A549 (cell line): ENCODE measurements at regions not wholly inside any gene's neighbourhood (a gene's known extent, or its start where the extent isn't known, plus 50 kb on each side); places are given as distances from the start of the nearest gene placed in this dataset.

Experiments
- CEBPB ChIP-seq, 2 experiments: fragments of >200 bp in 1 of 2; sonication (Bioruptor Twin) in 1 of 2; formaldehyde crosslinking in 1 of 2; IDR thresholded peaks; 2 replicates each; pipeline ENCODE4 v1.6.1; 2012 to 2016
- EHF ChIP-seq: fragments of 250-450 bp; sonication (Bioruptor Pico); IDR thresholded peaks from 2 replicates; pipeline ENCODE4 v1.5.0; 2020; ENCODE audit warnings: mild to moderate bottlenecking
- EP300 ChIP-seq, 2 experiments: fragments of >200 bp; sonication (Bioruptor Twin); formaldehyde crosslinking; IDR thresholded peaks; 2 replicates in 1 of 2; 3 replicates in 1 of 2; pipeline ENCODE4 v1.6.1; 2016 to 2017
- FOSL2 ChIP-seq, 2 experiments: fragments of 450-650 bp in 1 of 2; fragments of >200 bp in 1 of 2; sonication (Bioruptor Twin) in 1 of 2; formaldehyde crosslinking; IDR thresholded peaks; 2 replicates each; pipeline versions ENCODE4 v1.5.0 to v1.6.1; 2016 to 2020; ENCODE audit warnings: mild to moderate bottlenecking in 1 of 2, moderate library complexity in 1 of 2
- KDM5A ChIP-seq: fragments of 200-600 bp; sonication (generic); IDR thresholded peaks from 2 replicates; pipeline ENCODE4 v1.6.1; 2016; ENCODE audit warnings: antibody characterized with exemption, mild to moderate bottlenecking
- PHF8 ChIP-seq: fragments of 200-600 bp; sonication (generic); IDR thresholded peaks from 2 replicates; pipeline ENCODE4 v1.6.1; 2016; ENCODE audit warnings: low read depth, mild to moderate bottlenecking, antibody characterized with exemption, moderate library complexity, borderline replicate concordance
- POLR2A ChIP-seq: IDR thresholded peaks from 2 replicates; pipeline ENCODE4 v1.6.1; 2012; ENCODE audit warnings: mild to moderate bottlenecking, low read length
- RFX5 ChIP-seq: fragments of 450-650 bp; IDR thresholded peaks from 2 replicates; pipeline ENCODE4 v1.7.1; 2014; ENCODE audit warnings: antibody characterized with exemption, mild to moderate bottlenecking, moderate library complexity
- TF ChIP-seq, protein P1 (sequence below): fragments of >200 bp; sonication (Bioruptor Twin); formaldehyde crosslinking; IDR thresholded peaks from 3 replicates; pipeline ENCODE4 v1.5.1; 2016
- TF ChIP-seq, protein P2 (sequence below): IDR thresholded peaks from 2 replicates; pipeline ENCODE4 v1.6.1; 2012

DNA sequence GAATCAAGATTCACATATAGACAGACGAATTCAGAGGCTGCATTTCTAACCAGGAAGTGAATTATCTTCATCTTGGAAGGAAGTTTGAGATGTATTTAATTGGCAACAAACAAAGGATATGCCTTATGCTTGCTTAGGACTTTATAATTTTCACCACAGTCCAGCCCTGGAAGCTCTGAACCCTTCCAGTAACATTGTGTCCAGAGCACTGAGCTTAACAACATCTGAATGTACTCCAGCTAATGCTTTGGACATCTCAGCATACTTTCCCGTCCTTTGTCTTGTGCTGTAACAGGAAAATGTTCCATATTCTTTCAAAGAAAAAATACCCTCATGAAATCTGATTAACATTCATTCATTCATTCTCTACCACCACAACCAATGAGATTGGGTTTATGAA, 136.3 kb upstream of the SPATS2L start:
- TF ChIP-seq, protein P1, sequence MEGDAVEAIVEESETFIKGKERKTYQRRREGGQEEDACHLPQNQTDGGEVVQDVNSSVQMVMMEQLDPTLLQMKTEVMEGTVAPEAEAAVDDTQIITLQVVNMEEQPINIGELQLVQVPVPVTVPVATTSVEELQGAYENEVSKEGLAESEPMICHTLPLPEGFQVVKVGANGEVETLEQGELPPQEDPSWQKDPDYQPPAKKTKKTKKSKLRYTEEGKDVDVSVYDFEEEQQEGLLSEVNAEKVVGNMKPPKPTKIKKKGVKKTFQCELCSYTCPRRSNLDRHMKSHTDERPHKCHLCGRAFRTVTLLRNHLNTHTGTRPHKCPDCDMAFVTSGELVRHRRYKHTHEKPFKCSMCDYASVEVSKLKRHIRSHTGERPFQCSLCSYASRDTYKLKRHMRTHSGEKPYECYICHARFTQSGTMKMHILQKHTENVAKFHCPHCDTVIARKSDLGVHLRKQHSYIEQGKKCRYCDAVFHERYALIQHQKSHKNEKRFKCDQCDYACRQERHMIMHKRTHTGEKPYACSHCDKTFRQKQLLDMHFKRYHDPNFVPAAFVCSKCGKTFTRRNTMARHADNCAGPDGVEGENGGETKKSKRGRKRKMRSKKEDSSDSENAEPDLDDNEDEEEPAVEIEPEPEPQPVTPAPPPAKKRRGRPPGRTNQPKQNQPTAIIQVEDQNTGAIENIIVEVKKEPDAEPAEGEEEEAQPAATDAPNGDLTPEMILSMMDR, result no peak
- no peak for TF ChIP-seq CEBPB (IDR thresholded peaks at IDR 0.05)
- TF ChIP-seq EP300 (IDR thresholded peaks at IDR 0.05), result no peak
- TF ChIP-seq RFX5, result no peak
- no peak for TF ChIP-seq FOSL2 (IDR thresholded peaks at IDR 0.05)
- no peak for TF ChIP-seq FOSL2 (CRISPR knock-in tag; IDR thresholded peaks at IDR 0.05)
- TF ChIP-seq EHF (CRISPR knock-in tag), result no peak
- TF ChIP-seq PHF8, result no peak
- TF ChIP-seq, protein P2, sequence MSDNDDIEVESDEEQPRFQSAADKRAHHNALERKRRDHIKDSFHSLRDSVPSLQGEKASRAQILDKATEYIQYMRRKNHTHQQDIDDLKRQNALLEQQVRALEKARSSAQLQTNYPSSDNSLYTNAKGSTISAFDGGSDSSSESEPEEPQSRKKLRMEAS, result no peak
- no peak for TF ChIP-seq KDM5A
- TF ChIP-seq POLR2A, result no peak
